ENCODE measurements at regions not wholly inside any gene's neighbourhood (a gene's known extent, or its start where the extent isn't known, plus 50 kb on each side); places are given as distances from the start of the nearest gene placed in this dataset.

GRCh38 chr13:80778297-80778696, 437.4 kb upstream of the SPRY2 start:
- H3K4me1 ChIP-seq (ENCODE audit: control insufficient read depth in 4 of 4, insufficient read depth in 4 of 4, low read length in 3 of 4), result no peaks in the 10 kb centered on the region
- WGBS, result 55% methylated on average over 1 of the region's 1 CpG
- TF ChIP-seq FOXA2 (IDR thresholded peaks at IDR 0.05), result no peak
- TF ChIP-seq YY1 (IDR thresholded peaks at IDR 0.05), result no peak
- TF ChIP-seq RAD21 (IDR thresholded peaks at IDR 0.05), result no peak
- TF ChIP-seq, protein P1, sequence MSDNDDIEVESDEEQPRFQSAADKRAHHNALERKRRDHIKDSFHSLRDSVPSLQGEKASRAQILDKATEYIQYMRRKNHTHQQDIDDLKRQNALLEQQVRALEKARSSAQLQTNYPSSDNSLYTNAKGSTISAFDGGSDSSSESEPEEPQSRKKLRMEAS (IDR thresholded peaks at IDR 0.05), result no peak
- no peak for TF ChIP-seq HNF4G (IDR thresholded peaks at IDR 0.05)
- no peak for TF ChIP-seq RXRA (IDR thresholded peaks at IDR 0.05)
- TF ChIP-seq, protein P2, sequence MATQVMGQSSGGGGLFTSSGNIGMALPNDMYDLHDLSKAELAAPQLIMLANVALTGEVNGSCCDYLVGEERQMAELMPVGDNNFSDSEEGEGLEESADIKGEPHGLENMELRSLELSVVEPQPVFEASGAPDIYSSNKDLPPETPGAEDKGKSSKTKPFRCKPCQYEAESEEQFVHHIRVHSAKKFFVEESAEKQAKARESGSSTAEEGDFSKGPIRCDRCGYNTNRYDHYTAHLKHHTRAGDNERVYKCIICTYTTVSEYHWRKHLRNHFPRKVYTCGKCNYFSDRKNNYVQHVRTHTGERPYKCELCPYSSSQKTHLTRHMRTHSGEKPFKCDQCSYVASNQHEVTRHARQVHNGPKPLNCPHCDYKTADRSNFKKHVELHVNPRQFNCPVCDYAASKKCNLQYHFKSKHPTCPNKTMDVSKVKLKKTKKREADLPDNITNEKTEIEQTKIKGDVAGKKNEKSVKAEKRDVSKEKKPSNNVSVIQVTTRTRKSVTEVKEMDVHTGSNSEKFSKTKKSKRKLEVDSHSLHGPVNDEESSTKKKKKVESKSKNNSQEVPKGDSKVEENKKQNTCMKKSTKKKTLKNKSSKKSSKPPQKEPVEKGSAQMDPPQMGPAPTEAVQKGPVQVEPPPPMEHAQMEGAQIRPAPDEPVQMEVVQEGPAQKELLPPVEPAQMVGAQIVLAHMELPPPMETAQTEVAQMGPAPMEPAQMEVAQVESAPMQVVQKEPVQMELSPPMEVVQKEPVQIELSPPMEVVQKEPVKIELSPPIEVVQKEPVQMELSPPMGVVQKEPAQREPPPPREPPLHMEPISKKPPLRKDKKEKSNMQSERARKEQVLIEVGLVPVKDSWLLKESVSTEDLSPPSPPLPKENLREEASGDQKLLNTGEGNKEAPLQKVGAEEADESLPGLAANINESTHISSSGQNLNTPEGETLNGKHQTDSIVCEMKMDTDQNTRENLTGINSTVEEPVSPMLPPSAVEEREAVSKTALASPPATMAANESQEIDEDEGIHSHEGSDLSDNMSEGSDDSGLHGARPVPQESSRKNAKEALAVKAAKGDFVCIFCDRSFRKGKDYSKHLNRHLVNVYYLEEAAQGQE (IDR thresholded peaks at IDR 0.05), result no peak
- TF ChIP-seq JUND (IDR thresholded peaks at IDR 0.05), result no peak
- TF ChIP-seq EGR1 (IDR thresholded peaks at IDR 0.05; ENCODE audit: low read depth in 2 of 2), result no peak
- no peak for TF ChIP-seq SP1 (IDR thresholded peaks at IDR 0.05)
- TF ChIP-seq ZBTB33 (IDR thresholded peaks at IDR 0.05), result no peak
- no peak for TF ChIP-seq GABPA (IDR thresholded peaks at IDR 0.05 in 1 of 2, conservative IDR thresholded peaks at IDR 0.05 in 1 of 2)
- TF ChIP-seq FOXA1 (IDR thresholded peaks at IDR 0.05), result no peak
- no peak for TF ChIP-seq TAF1 (conservative IDR thresholded peaks at IDR 0.05)
- TF ChIP-seq NR2F2 (IDR thresholded peaks at IDR 0.05), result no peak
- TF ChIP-seq HNF4A (conservative IDR thresholded peaks at IDR 0.05), result no peak
- TF ChIP-seq, protein P3, sequence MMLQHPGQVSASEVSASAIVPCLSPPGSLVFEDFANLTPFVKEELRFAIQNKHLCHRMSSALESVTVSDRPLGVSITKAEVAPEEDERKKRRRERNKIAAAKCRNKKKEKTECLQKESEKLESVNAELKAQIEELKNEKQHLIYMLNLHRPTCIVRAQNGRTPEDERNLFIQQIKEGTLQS (IDR thresholded peaks at IDR 0.05), result no peak
- TF ChIP-seq, protein P4, sequence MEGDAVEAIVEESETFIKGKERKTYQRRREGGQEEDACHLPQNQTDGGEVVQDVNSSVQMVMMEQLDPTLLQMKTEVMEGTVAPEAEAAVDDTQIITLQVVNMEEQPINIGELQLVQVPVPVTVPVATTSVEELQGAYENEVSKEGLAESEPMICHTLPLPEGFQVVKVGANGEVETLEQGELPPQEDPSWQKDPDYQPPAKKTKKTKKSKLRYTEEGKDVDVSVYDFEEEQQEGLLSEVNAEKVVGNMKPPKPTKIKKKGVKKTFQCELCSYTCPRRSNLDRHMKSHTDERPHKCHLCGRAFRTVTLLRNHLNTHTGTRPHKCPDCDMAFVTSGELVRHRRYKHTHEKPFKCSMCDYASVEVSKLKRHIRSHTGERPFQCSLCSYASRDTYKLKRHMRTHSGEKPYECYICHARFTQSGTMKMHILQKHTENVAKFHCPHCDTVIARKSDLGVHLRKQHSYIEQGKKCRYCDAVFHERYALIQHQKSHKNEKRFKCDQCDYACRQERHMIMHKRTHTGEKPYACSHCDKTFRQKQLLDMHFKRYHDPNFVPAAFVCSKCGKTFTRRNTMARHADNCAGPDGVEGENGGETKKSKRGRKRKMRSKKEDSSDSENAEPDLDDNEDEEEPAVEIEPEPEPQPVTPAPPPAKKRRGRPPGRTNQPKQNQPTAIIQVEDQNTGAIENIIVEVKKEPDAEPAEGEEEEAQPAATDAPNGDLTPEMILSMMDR (IDR thresholded peaks at IDR 0.05; ENCODE audit: low read depth, low read length, missing input control), result no peak

More at GRCh38 chr13:80778297-80778696, 437.4 kb upstream of the SPRY2 start:
- Histone ChIP-seq H3K27me3 (ENCODE audit: control insufficient read depth in 4 of 4, insufficient read depth in 4 of 4, low read length in 3 of 4) (no peaks in the 10 kb centered on the region), H3K27ac (ENCODE audit: low read depth in 1 of 2, low read length in 2 of 2) (no peak overlapping the region), H3K4me3 (ENCODE audit: low read depth in 1 of 3, low read length in 3 of 3) (no peak overlapping the region), H3K9me3 (ENCODE audit: control insufficient read depth in 4 of 4, low read length in 3 of 4) (no peaks in the 10 kb centered on the region), H3K9ac (ENCODE audit: low read depth in 1 of 2, low read length in 2 of 2) (no peak overlapping the region), H3K36me3 (ENCODE audit: control insufficient read depth in 4 of 4, insufficient read depth in 3 of 4, low read depth in 1 of 4, low read length in 3 of 4) (no peaks in the 10 kb centered on the region)
- no peak for DNase-seq (ENCODE audit: low spot score)
